SK-N-SH treated with all-trans-retinoic acid at 6 μM for 48 hours (cell line): ENCODE measurements at regions not wholly inside any gene's neighbourhood (a gene's known extent, or its start where the extent isn't known, plus 50 kb on each side); places are given as distances from the start of the nearest gene placed in this dataset.

ENCODE experiments used
- ARNTL ChIP-seq: fragments of 450-650 bp; formaldehyde crosslinking; IDR thresholded peaks from 2 replicates; pipeline ENCODE4 v1.5.0; 2020; ENCODE audit warnings: low read depth, mild to moderate bottlenecking, moderate library complexity, borderline replicate concordance
- BACH2 ChIP-seq: fragments of 250-450 bp; sonication (Bioruptor Pico); IDR thresholded peaks from 2 replicates; pipeline ENCODE4 v1.9.0; 2021; ENCODE audit warnings: mild to moderate bottlenecking, borderline replicate concordance
- ESRRG ChIP-seq: fragments of 250-450 bp; sonication (Bioruptor Pico); IDR thresholded peaks from 2 replicates; pipeline ENCODE4 v1.6.1; 2021; ENCODE audit warnings: mild to moderate bottlenecking
- ZFP3 ChIP-seq: fragments of 250-450 bp; sonication (Bioruptor Pico); IDR thresholded peaks from 2 replicates; pipeline ENCODE4 v1.5.0; 2020; ENCODE audit warnings: mild to moderate bottlenecking, moderate library complexity
- TF ChIP-seq, protein P1 (sequence below): fragments of 250-450 bp; sonication (Bioruptor Pico); IDR thresholded peaks from 2 replicates; pipeline ENCODE4 v1.8.0; 2020; ENCODE audit warnings: mild to moderate bottlenecking, moderate library complexity, borderline replicate concordance

DNA sequence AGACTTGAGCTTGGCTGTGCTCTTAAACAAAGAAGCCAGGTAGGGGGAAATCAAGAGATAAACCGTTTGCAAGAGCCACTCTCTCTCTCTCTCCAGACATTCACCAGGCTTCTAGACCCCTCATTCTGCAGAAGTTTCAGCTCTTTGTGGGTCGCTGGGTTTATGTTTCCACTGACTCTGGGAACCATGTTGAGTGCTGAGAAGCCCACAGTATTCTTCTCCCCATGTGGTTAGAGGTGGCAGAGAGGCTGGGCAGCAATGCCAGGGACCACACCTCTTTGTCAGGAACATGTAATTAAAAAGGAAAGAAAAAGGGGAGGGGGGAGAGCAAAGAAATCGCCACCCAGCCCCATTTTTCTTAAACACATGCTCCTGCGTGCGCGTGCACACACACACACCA lies 154.8 kb upstream of the SOX9 start:
- TF ChIP-seq, protein P1, sequence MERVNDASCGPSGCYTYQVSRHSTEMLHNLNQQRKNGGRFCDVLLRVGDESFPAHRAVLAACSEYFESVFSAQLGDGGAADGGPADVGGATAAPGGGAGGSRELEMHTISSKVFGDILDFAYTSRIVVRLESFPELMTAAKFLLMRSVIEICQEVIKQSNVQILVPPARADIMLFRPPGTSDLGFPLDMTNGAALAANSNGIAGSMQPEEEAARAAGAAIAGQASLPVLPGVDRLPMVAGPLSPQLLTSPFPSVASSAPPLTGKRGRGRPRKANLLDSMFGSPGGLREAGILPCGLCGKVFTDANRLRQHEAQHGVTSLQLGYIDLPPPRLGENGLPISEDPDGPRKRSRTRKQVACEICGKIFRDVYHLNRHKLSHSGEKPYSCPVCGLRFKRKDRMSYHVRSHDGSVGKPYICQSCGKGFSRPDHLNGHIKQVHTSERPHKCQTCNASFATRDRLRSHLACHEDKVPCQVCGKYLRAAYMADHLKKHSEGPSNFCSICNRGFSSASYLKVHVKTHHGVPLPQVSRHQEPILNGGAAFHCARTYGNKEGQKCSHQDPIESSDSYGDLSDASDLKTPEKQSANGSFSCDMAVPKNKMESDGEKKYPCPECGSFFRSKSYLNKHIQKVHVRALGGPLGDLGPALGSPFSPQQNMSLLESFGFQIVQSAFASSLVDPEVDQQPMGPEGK (CRISPR knock-in tag), result no peak
- no peak for TF ChIP-seq ZFP3
- TF ChIP-seq ARNTL (CRISPR knock-in tag), result no peak
- TF ChIP-seq ESRRG, result no peak
- TF ChIP-seq BACH2 (CRISPR knock-in tag), result no peak
